ENCODE measurements at regions not wholly inside any gene's neighbourhood (a gene's known extent, or its start where the extent isn't known, plus 50 kb on each side); places are given as distances from the start of the nearest gene placed in this dataset.

DNA sequence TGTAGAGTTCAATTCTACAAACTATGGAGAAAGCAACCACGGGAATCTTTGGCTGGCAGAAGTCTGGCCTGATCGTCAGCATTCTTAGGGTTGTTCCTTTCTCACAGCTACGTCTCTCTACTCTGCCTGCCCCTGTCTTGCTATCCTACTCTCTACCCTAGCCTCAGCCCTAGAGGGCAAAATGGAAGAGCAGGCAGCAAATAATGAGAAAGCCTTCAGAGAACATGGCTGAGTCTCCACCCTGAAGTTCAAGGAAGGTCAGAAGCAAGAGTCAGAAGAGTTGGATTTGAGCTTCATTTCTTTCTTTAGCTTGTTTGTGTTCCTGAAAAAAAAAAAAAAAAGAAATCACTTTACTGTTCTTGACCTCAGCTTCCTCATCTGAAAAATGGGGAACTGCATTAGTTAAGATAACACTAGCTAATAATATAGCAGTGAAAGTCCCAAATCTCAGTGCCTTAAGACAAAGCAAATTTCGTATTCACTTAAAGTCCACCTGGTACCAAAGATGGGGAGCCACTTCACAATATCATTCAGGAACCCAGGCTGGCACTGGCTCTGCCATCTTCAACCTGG, 50.2 kb upstream of the CCND2 start:
- DNase-seq (ENCODE audit: low read depth) = no peak

DNA sequence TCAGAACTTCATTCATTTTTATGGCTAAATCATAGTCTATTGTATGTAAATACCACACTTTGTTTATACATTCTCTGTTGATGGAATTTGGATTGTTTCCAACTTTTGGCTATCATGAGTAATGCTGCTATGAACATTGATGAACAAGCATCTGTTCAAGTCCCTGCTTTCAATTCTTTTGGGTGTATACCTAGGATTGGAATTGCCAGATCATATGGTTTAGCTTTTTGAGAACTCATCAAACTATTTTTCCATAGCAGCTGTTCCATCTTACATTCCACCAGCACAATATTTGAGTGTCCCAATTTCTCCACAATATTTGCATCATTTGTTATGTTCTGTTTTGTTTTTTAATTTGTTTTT, 52.3 kb upstream of the CCND2 start:
- no peak for DNase-seq (ENCODE audit: low read depth)

DNA sequence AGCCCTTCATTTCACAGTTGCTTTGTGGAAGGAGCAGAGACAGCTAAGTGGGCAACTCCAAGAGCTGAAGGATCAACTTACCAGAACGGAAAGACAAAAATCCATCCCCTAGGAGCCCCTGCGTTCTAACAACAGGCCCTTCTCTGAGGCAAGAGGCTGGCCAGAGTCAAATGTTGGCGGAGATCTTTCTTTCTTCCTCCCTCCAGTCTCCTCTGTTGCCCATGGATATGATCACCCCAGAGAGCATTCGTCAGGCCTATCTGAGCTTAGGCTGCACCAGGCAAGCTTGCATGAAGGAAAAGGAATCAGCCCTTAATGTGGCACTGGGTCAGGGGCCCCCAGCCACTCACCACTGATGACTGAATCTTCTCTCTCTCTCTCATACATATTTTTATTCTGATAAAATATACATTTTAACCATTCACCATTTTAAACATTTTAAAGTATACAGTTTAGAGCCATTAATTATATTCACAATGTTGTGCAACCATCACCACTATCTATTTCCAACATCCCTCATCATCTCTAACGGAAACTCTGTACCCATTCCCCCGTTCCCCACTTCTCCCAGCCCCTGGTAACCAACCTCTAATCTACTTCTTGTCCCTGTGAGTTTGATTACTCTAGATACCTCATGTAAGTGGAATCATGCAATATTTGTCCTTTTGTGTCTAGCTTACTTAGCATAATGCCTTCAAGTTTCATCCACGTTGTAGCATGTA, 52.9 kb upstream of the CCND2 start:
- no peak for DNase-seq (ENCODE audit: low read depth)

DNA sequence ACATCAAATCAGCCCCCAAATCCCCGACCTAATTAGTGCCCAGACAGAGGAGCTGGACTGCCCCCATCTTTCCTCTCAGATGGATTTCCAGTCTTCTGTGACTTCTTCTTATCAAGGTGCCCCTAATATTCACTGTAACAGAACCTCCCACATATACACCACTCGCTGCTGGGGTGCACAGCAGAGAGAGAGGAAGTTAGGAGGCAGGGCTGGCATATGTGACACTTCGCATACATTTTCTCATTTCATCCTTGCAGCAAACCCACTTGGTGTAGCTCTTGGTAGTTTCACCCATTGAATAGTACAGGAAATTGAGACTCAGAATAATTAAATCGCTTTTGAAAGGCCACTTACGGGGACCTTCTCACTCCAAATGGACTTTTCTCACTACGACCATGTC, 56.5 kb upstream of the CCND2 start:
- DNase-seq (ENCODE audit: low read depth) = no peak

DNA sequence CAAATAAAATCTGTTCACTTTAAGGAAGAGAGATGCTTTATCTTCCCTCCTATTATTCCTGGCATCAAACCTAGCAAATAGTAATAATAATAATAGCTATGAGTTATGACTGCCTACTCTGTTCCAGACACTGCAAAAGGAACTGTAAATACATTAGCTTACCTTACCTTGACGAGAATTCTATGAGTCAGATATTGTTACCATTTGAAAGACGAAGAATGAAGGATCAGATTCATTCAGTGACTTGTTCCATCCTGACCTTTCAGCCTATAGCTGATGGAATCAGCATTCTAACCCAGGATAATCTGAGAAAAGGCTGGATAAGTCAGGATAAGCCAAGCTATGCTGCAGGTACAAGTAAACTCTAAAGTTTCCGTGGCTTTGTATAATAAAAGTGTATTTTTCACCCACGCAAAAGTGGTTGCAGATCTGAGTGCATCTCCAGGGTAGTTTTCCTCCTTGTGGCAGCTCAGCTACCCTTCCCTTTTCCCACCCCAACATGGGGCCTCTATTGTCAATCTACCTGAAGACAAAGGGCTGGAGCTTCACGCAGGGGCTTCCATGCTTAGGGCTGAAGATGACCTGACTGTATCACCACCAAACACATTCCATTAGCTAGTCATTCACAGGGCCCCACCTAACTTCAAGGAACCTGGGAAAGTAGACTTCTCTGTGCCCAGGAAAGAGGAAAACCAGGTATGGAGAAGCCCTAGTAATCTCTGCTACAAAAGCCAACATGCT, 57.2 kb upstream of the CCND2 start:
- no peak for DNase-seq (ENCODE audit: low read depth)

DNA sequence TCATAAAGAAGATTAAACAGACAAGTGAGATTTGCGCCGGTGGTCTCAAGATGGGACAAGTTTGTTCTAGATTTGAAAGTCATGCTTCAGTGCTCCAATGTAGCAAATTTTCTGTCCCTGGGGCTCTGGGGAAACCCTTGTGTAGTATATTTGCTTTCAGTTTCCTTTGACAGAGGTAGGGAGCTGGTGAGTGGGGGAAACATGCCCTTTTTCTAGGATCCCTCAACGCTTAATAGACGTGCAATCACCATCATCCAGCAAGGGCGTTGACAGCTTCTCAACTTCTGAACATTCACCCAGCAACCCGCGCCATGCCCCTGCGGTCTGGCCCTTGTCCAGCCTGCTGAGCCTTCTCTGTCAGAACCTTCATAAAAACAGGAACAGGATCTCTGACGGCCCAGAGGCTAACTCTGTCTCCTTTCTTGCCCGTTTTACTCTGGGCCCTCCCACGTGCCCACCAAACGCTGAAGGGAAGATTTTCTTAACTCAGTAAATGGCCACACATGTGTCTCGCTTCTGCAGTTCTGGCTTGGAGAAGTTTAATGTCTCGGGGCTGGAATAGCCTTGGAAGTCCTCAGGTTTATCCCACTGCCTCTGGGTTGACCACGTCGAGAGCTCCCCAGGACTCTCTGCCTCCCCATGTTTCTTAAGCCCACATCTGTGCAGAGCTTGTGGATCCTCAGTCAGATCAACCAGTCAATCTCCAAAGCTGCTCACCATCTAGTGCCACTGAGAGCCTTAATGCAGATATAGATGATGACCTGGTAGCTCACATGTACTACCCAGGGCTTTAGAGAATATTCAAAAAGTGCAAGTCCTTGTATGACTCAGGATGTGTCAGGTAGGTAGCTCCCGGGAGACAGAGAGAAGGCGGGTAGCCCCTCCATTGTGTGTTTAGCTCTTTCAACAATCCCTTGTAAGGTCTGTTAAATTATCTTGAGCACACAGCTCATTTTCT, 58.1 kb upstream of the CCND2 start:
- no peak for DNase-seq (ENCODE audit: low read depth)

DNA sequence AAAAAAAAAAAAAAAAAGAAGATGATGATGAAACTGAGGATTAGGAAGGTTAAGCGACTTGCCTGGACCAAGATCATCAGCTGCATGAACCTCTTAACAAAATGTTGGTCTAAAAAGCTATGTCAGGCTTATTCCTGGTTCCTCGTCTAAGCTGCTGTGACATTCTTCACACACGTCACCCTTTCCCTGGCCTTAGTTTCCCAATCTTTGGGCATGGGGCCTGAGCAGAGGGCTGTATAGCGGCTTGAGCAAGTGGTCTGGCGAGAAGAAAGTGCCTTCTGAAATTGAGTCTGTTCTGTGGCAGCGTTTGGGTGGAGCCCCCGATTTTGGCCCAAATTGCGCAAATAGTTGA, 58.7 kb upstream of the CCND2 start:
- DNase-seq (ENCODE audit: low read depth) = no peak

DNA sequence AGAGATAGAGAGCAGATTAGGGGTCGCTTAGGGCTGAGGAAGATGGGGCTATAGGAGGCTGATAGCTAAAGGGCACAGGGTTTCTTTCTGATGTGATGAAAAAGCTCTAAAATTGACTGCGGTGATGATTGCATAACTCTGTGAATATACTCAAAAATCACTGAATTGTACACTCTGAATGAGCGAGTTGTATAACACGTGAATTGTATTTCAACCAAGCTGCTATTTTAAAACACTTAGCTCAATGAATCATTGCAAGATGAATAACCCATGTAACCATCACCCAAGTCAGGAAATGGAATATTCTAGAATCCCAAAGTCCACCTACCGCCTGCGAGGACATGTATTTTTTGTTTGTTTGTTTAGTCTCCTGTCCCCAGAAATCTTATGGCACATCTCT, 60.1 kb upstream of the CCND2 start:
- DNase-seq (ENCODE audit: low read depth) = no peak

DNA sequence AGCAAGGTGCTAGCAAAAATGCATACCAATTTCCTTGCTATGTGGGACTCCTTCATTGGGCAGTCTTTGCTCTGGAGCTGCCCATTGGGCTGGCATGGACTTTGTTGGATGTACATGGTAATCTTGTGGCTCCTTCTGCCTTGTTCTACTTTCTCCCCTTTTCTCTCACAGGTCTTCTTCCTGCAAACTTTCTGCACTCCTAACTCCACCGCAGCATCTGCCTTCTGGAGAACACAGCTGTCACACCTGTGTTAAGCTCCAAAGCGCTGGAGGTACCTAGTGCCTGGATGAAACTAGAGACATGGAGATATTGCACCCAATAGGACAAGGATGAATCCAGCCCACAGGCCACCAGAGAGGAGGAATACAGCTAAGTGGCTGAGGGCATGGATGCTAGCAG, 60.7 kb upstream of the CCND2 start:
- DNase-seq (ENCODE audit: low read depth) = no peak

DNA sequence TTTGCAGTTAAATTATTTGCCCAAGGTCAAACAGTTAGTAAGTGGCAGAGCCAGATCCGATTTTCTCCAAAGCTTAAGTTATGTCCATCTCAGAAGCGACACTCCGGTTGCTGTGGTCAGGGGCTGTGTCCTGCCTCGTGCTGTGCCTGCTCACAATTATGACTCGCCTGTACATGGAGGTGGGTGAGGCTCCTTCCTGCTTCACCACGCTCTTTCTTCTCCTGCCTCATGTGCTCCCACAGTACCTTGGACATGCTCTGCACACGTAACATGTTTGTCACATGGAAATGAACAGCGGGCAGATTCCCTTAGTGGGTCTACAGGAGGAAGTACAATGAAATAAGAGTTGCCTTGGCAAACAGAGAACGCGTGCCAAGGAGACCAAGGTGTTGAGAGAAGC, 62.2 kb upstream of the CCND2 start:
- DNase-seq (ENCODE audit: low read depth) = no peak

DNA sequence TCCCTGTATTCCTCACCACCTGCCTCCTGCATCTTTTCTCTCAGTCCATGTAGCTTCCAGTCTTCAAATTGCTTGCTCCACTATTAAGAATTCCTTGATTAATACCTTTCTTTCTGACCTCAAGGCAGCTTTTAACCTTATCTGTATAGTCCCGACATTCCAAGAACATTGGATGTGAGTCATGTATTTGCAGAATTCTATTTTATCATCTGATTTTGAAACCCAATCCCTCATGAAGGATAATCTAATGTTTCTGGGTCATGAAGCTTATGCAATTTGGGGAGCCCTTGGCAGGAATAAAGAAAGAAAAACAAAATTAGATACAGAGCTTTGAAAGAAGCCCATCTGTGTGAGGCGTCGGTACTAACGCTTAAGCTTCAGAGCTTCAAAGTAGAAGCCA, 63.4 kb upstream of the CCND2 start:
- DNase-seq (ENCODE audit: low read depth) = no peak

DNA sequence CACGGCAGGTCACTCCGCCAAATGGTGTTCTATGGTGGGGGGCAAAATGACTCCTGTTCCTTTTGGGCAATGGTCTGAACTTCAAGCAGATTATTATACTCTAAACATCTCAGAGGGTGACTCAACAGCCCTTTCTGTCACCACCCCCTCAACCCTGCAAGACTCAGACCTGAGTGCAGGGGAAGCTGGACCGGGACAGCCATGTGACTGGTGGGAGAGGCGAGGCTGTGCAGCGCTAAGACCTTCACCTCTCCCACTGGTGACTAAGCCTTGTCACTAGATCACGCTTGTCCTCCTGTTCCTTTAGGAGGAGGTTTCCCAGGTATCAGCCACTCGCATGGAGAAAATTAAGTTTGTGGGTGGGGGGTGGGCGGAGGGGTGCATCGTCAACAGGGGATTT, 67.1 kb upstream of the CCND2 start:
- DNase-seq (ENCODE audit: low read depth) = no peak

DNA sequence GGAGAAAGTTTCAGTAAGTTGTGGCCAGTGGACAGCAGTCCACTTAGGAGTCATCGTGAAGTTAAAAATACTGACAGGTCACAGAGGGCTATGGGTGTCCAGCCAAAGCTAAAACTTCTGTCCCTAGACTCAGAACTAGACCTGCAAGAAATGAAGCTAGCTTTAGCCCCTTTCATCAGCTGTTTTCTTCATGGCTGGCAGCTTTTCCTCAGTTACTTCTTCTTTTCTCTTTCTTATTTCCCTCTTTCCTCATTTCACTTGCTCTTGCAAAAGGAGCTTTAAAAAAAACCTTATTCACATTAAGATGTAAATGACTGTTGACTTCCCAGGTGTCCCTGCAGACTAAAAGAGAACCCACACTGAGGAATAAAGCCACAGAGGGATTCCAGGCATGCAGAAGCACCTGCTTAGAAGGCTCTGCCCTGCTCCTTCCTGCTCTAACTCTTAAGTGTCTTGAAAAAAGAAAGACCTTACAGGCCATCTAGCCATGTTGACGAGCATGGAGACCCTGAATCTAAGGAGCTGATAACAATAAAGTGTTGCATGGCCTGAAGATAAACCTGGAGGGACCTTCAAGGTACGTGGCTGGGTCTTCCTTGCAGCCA, 69.7 kb upstream of the CCND2 start:
- DNase-seq (ENCODE audit: low read depth) = no peak

DNA sequence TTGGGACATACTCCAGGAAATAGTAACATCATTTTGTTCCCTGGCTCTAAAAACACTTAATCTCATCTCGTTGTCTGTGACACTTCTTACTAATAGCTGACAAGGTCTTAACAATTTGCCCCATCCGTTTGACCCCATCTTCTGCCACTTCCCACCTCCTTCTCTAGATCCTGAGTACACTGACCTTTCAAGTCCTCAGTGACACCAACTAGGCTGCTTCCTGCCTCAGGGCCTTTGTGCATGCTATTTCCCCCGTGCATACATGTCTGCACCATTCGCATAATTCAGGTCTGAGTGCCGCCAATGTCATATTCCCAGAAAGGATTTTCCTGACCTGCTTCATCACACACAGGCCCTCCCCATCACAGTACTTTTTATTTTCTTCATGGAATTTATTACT, 70.6 kb upstream of the CCND2 start:
- DNase-seq (ENCODE audit: low read depth) = no peak

DNA sequence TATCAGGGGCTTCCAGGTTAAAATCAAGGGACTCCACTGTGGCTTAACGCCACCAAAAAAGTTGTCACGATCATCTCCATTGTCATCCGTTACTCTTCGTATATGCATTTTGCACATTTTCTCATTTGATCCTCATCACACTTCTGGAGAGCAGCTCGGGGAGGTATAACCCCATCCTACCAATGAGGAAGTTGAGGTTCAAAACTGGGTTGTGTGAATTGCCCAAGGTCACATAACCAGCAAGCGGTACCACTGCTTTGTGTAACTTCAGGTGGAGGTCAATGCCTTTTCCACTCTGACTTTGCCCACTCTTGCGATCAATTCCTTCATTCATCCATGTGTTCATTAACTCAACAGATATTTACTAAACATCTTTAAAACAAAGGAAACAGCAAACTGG, 71.1 kb upstream of the CCND2 start:
- DNase-seq (ENCODE audit: low read depth) = no peak

DNA sequence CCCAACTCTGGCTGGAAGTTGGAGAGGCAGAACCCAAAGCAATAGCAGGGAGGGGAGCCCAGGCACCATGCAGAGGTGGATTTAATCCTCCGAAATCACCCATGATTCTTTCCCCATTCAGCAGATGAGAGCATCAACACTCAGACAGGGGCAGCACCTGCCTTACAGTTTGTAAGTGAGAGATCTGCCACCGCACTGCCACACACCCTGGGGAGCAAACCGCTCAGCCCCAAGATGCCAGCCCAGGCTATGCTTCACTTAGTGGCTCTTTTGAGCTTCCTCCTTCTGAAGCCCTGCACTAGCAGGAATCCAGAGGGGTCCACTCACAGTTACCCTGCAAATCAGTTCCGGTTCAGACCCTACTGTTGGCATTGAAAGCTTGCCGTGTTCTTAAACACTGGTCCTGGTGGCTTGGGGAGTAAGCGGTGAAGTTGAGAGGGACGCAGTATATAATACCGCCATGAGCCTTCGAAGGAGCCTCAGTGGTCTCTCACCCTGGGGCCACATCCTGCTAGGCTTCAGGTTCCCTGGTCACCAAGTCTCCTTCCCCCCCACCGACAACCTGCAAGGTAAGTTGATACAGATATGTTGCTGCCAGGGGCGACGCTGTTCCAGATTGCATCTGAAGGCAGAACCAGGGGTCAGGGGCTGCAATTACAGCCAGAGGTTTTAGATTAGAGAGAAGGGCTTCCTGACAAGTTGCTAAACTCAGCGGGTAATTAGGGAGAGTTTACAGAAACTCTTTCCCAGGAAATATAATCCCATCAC, 72.0 kb upstream of the CCND2 start:
- DNase-seq (ENCODE audit: low read depth) = no peak

DNA sequence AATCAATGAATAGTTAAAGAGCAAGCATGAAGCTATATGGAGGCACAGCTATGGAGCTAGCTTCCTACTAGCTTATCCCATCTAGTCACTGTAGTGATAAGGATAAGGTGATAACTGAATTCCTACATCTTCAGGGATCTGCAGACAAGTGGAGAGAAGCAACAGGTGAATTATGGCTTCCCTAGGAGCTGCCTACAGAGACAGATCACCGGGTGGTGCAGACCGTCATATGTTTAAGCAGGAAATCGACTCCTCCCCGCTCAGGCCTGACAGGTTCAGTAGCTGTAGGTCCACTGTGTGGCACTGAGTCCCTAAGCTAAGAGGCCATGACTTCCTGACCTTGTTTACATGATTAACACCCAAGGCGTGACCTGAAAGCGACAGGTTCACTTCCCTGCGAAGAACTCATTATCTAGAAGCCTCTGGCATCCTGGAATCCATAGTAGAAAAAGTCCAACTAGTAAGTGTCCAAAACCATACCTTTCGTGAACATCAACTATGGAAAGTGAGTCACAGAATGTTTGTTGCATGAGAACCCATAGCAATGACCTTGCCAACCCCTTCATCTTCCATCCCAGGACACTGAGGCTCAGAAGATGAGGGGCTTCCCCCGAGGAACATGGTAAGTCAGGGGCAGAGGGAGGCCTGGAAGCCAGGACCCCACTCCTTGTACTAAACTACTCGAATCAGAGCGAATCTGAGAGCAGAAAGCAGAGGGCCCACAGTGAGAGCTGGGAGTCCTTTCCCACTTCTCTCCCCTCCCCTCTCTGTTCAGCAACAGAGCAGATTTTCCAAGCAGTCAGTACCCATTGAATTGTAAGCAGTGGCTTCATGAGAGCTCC, 75.4 kb upstream of the CCND2 start:
- no peak for DNase-seq (ENCODE audit: low read depth)

DNA sequence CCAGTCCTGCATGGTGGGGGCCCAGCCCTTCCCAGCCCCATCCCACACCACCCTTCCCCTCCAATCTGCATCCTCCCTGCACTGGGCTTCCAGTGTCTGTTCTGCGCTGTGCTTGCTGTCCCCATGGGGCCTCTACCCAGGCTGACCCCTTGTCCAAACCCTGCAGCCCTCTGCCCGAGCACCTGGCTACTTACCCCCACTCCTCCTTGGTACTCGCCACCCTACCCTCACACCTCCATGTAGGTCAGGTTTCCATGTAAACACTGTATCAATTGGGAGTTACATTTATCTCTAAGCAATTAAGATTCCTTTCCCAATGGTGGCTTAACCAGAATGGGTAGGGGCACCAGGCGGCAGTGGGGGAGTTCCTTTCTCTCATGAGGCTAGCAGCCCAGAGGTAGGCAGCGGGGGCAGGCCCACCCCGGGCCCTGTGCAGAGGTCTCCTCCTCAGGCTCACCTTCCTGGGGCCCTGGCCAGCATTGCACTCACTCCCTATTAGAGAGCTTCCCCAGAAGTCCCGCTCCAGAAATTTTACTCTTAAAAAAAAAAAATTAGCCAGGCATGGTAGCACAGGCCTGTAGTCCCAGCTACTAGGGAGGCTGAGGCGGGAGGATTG, 76.6 kb upstream of the CCND2 start:
- no peak for DNase-seq (ENCODE audit: low read depth)

DNA sequence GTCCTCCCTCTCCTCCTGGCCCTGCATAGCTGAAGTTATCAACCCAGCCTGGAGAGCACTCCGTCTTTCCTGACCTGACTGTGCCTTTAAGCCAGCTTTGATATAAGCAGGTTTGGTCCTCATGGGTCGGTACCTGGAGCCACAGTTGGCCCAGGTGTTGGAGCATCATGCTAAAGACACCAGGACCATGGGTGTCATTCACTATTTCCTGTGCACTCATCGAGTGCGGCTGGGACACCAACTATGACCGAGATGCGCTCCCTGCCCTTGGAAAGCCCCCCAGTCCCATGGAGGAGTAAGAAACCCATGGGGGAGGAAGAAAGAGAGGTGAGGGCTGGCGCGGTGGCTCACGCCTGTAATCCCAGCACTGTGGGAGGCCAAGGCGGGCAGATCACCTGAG, 78.9 kb upstream of the CCND2 start:
- no peak for DNase-seq (ENCODE audit: low read depth)

DNA sequence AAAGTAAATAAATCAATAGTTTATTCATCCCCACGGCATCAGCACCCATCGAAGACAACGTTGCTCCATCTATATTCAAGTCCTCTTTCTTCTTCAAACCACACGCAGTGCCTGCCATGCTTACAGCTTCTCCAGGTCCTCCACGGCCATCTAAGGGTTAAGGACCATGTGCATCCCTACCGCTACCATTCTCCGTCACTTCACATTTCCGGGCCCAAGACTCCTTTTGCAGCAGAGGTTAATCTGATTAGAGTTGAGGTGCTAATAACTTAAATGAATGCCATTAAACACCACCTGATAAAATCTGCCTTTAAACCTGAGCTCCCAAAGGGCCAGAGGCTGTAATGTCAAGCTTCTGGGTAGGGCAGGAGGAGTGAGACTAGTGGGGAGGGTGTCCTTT, 79.7 kb upstream of the CCND2 start:
- no peak for DNase-seq (ENCODE audit: low read depth)
